Activated T-cell treated with anti-CD3 and anti-CD28 coated beads, Interleukin-2, amount 50 U/mL, for 72 hours (primary cell): ENCODE measurements at regions not wholly inside any gene's neighbourhood (a gene's known extent, or its start where the extent isn't known, plus 50 kb on each side); places are given as distances from the start of the nearest gene placed in this dataset.

Source experiments
- ATAC-seq, 2 donors: fragments of 150-1000 bp; cut with Tn5 transposase; replicated peaks in 1 of 2; 2 replicates each; pipeline ENCODE4 v1.10.0; 2021; ENCODE audit warnings: moderate library complexity in 2 of 2, mild to moderate bottlenecking in 1 of 2
- DNase-seq, 2 donors: peaks; one replicate each; pipeline ENCODE4 v3.0.0; 2021 to 2022; ENCODE audit warnings: mixed read lengths in 1 of 2
- H3K27ac Mint-ChIP-seq: one replicate; pipeline ENCODE4 v1.8.0; 2022; ENCODE audit warnings: mild to moderate bottlenecking, moderate library complexity, mixed read lengths
- H3K27me3 Mint-ChIP-seq: one replicate; pipeline ENCODE4 v1.8.0; 2022; ENCODE audit warnings: low read depth, mixed read lengths
- H3K36me3 Mint-ChIP-seq, 2 donors: one replicate each; pipeline ENCODE4 v1.8.0; 2022; ENCODE audit warnings: mixed read lengths in 2 of 2, mild to moderate bottlenecking in 1 of 2; ENCODE audit not compliant: insufficient read depth in 2 of 2
- H3K4me1 Mint-ChIP-seq: one replicate; pipeline ENCODE4 v1.8.0; 2022; ENCODE audit warnings: low read depth, mixed read lengths
- H3K4me3 Mint-ChIP-seq, 2 donors: one replicate each; pipeline ENCODE4 v1.8.0; 2022; ENCODE audit warnings: mild to moderate bottlenecking in 2 of 2, mixed read lengths in 2 of 2, moderate library complexity in 2 of 2
- H3K9me3 Mint-ChIP-seq, 2 donors: one replicate each; pipeline ENCODE4 v1.8.0; 2022; ENCODE audit warnings: mixed read lengths in 2 of 2

DNA sequence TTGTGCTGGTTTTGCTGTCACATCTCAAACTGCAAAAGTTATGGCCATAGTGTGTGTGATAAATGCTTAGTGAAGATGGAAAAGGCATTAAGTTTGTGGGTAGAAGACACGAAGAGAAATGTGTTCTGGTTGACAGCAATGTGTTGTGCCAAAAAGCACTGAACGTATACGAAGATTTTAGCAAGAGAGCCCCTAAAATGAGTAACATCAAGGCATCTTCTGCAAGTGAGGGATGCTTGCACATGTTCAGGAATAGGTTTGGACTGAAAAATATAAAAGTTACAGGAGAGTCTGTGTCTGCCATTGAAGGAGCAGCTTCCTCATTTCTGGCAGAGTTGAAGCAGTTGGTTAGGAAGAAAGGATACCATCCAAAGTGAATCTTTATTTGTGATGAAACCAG lies 167.1 kb downstream of the ADAMTS15 start:
- Mint-ChIP-seq H3K36me3 (no peaks in the 10 kb centered on the region), H3K4me3 (no peak overlapping the region), H3K9me3 (no peaks in the 10 kb centered on the region), H3K27me3 (peaks cover 8% of the 10 kb centered on the region), H3K27ac (no peak overlapping the region), H3K4me1 (no peaks in the 10 kb centered on the region)
- DNase-seq, result no peak
- no peak for ATAC-seq

DNA sequence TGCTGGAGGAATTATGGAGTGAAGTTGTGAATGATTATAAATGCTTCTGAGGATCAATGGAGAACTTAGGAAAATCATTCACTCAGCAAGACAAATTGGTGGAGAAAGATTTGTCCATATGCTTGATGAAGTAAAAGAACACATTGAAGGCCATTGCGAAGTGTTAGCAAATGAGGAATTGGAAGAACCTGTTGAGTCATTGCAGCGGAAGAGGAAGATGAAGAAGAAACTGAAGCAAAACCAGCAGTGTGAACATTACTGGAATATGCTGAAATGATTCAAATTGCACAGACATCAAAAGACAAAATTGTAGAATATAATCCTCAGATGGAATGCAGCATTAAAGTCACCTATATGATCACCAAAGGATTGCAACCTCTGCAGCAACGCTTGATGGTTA lies 168.1 kb downstream of the ADAMTS15 start:
- DNase-seq (no peak), ATAC-seq (no peak)
- no peak overlapping the region for H3K27ac Mint-ChIP-seq
- H3K27me3 Mint-ChIP-seq, result peaks cover 9% of the 10 kb centered on the region
- H3K9me3 Mint-ChIP-seq, result no peaks in the 10 kb centered on the region
- H3K4me3 Mint-ChIP-seq, result no peak overlapping the region
- no peaks in the 10 kb centered on the region for H3K36me3 Mint-ChIP-seq
- no peaks in the 10 kb centered on the region for H3K4me1 Mint-ChIP-seq

DNA sequence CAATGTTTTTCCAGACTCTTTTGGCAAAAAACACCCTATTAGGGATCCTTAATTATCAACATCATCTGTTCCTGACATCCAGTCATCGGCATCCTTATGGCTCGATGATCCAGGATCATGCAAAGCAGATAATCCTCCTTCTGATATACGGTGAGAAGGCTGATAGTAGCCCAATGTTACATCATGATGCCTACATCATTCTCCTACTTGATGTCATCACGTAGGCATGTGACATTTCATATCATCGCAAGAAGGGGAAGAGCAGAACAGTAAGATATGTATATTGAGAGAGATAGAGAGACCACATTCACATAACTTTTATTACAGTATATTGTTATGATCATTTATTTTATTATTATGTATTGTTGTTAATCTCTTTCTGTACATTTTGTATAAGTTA lies 168.6 kb downstream of the ADAMTS15 start:
- ATAC-seq, result no peak
- Mint-ChIP-seq H3K36me3 (no peaks in the 10 kb centered on the region), H3K27me3 (peaks cover 13% of the 10 kb centered on the region), H3K4me3 (no peak overlapping the region), H3K4me1 (no peaks in the 10 kb centered on the region), H3K27ac (no peak overlapping the region), H3K9me3 (no peaks in the 10 kb centered on the region)
- DNase-seq, result no peak

DNA sequence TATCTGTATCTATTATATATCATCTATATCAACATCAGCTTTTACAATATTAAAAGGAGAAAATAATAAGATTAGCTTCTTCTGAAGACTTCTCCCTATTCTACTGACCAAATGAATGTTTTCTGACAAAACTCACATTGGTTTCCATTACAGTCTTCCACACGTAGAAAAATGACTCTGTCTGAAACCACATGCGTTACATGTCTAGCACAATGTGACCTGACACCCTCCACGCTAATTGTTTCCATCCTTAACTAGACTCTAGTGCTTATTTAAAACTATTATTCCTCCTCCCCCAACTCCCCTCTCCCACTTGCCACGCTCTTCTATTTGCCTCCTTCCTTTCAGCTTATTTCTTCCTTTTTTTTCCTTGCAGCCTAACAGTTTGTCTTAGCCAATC lies 172.1 kb downstream of the ADAMTS15 start:
- ATAC-seq, result no peak
- H3K36me3 Mint-ChIP-seq, result no peaks in the 10 kb centered on the region
- H3K27me3 Mint-ChIP-seq, result peaks cover 32% of the 10 kb centered on the region
- no peaks in the 10 kb centered on the region for H3K4me1 Mint-ChIP-seq
- no peaks in the 10 kb centered on the region for H3K9me3 Mint-ChIP-seq
- no peak overlapping the region for H3K4me3 Mint-ChIP-seq
- DNase-seq, result no peak
- no peak overlapping the region for H3K27ac Mint-ChIP-seq

DNA sequence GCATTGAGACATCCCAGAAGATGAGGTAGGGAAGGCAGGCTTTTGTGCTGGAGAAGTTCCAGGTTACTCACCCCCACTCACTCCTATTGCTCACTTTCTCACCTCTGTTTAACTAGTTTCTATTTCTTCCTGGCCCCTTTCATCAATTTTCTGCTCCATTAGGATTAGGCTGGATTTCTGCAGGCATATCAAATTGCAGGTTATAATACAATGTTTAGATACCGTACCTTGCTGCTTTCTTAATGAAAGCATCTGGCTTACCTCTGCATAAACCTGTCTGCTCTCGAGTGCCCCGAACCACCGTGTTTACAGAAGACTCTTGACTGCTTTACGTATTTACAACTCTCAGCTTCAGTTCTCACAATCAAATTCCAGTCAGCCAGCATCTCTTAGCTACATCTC lies 173.7 kb downstream of the ADAMTS15 start:
- no peaks in the 10 kb centered on the region for H3K4me1 Mint-ChIP-seq
- H3K27me3 Mint-ChIP-seq, result peaks cover 32% of the 10 kb centered on the region
- DNase-seq, result no peak

DNA sequence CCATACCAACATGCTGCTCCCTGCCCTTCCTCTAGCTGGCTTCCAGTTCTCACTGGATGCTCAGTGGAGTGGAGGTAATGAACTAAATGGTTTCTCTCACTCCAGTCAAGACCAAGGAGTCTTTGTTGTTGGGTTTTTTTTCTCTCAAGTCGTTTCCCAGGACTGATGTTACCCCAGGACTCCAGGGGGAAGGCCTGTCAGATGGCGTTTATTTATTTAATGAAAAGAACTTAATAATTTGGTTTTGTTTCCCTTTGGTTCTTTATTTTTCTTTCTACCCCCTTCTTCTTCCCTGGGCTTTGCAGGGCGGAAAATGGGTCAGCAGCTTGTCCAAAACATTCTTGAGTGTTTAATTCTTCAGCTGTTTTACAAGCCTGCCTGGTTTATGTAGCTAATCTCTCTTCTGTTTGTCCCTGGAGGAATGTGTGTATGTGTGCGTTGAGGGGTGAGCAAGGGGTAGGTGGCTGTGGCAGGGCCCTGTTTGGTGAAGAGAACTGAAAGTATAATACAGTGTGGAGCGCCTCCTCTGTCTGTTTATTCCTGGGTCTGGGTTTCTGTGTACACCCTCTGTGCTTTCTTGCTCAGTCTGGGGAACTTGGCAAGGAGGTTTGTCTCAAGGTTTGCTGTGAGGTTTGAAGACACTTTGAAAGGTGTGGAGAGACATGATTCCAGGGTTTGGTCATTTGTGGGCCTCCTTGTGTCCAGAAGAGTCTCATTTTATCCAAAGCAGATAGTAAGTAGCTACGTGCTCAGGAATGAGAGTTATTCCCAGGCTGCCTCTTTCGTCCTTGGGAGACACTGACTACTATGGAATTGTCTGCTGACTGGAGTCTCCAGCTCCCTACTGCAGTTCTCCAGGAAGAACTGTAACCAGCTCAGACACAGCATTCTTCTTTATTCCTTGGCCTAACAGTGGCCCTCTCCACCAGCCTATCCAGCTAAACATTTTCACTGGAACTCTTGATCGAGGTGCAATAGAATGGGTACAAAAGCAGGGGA lies 175.5 kb downstream of the ADAMTS15 start:
- H3K4me3 Mint-ChIP-seq, result no peak overlapping the region
- no peaks in the 10 kb centered on the region for H3K9me3 Mint-ChIP-seq
- H3K27me3 Mint-ChIP-seq, result peaks cover 39% of the 10 kb centered on the region
- no peak for DNase-seq
- H3K4me1 Mint-ChIP-seq, result no peaks in the 10 kb centered on the region
- no peak for ATAC-seq
- no peak overlapping the region for H3K27ac Mint-ChIP-seq
- H3K36me3 Mint-ChIP-seq, result no peaks in the 10 kb centered on the region

More for the DNA sequence above, 173.7 kb downstream of the ADAMTS15 start:
- no peak overlapping the region for H3K27ac Mint-ChIP-seq
- H3K4me3 Mint-ChIP-seq, result no peak overlapping the region
- H3K9me3 Mint-ChIP-seq, result no peaks in the 10 kb centered on the region
- no peaks in the 10 kb centered on the region for H3K36me3 Mint-ChIP-seq
- ATAC-seq, result no peak

DNA sequence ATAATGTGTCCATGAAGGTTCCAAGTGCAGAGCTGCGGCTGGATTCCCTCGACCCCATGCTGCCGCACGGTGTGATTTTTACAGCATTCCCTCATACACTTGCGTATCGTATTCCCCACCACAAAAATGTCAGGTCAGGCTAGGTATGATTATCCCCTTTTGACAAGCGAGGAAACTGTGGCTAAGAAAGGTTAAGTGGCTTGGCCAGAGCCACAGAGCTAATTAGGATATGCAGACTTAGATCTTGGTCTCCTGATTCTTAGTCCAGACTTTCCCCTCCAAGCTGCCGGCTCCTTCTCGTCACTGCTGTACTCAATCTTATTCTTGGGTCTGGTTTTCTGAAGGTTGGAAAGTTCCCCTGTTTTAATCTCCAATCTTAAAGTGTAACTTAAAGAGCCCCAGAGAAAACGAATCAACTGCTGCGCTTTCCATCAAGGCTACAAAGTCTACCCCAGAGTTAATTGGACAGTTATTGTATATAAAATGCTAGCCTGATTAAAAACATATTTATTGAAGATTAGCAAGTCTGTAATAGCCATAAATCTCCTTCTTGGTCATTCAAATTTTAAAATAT lies 176.6 kb downstream of the ADAMTS15 start:
- ATAC-seq, result no peak
- Mint-ChIP-seq H3K9me3 (no peaks in the 10 kb centered on the region), H3K4me3 (no peak overlapping the region), H3K36me3 (no peaks in the 10 kb centered on the region), H3K27ac (no peak overlapping the region), H3K27me3 (peaks cover 32% of the 10 kb centered on the region), H3K4me1 (no peaks in the 10 kb centered on the region)
- no peak for DNase-seq

DNA sequence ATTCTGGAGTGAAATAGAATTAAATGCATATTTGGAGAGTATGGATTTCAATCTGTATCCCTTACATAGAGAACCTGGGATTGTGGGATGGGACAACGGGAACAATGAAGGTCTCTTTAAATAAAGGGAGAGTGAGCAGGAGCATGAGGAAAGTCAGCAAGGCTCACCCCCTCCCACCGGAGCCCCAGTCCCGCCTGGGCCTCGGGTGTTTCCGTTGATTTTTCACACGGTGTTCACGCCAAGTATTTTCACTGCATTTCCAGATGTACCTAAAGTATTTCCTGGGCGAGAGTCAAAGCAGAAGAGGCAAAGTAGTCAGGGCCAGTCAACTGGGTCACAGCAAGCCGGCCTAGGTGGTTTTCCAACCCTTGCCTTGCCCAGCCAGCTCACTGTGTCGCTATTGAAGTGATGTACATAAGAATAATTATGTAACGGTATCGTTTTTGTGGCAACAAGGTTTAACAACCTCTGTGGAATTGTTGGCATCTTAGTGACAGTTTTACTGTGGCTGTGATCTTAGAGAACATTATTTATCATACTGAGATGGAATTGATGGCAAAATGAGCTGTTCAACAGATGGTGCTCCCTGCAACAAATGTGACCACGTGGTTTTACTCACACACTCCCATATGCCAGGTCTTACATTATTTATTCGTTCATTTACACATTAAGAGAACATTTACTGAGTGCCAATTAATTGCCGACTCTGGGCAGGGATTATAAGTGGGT lies 177.3 kb downstream of the ADAMTS15 start:
- no peaks in the 10 kb centered on the region for H3K9me3 Mint-ChIP-seq
- no peak overlapping the region for H3K4me3 Mint-ChIP-seq
- peaks cover 32% of the 10 kb centered on the region for H3K27me3 Mint-ChIP-seq
- H3K27ac Mint-ChIP-seq, result no peak overlapping the region
- H3K4me1 Mint-ChIP-seq, result peaks cover 4% of the 10 kb centered on the region
- H3K36me3 Mint-ChIP-seq, result no peaks in the 10 kb centered on the region
- DNase-seq (no peak), ATAC-seq (no peak)

DNA sequence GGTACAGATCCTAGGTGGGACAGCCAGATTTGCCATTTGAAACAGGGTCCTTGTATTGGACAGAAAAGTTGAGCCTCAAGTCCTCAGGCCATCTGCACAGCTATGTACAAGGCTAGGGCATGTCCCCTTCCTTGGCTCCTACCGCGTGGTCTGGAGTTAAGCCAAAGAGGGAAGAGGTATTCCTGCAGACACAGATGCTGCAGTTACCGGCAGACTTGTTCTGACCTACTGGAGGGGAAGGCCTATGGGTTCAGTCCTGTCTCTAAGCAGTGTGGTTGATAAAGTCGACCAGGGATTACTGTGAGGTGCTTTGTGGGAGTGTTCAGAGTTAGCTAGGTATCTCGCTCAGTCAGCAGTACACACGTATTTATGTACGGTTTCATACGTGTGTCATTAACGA lies 180.6 kb downstream of the ADAMTS15 start:
- no peaks in the 10 kb centered on the region for H3K9me3 Mint-ChIP-seq
- peaks cover 25% of the 10 kb centered on the region for H3K27me3 Mint-ChIP-seq
- ATAC-seq (no peak), DNase-seq (no peak)
- no peak overlapping the region for H3K4me3 Mint-ChIP-seq
- peaks cover 9% of the 10 kb centered on the region for H3K4me1 Mint-ChIP-seq
- no peak overlapping the region for H3K27ac Mint-ChIP-seq
- H3K36me3 Mint-ChIP-seq, result no peaks in the 10 kb centered on the region

DNA sequence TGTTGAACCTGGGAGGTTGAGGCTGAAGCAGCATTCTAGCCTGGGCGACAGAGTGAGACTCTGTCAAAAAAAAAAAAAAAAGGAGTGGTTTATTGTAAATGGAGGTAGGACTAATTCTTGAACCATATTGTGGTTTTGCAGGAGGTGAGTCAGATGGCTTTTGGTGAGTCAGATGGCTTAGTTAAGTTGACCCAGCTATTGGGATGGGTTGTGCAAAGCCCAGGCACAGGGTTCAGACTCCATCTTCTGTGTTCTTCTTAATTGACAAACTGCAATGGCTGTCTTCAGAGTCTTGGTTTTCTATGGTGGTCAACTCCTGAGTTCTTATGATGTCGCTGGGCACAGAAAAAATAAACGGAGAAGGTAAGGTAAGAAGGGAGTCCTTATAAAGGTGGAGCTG lies 182.7 kb downstream of the ADAMTS15 start:
- Mint-ChIP-seq H3K4me3 (no peak overlapping the region), H3K4me1 (peaks cover 17% of the 10 kb centered on the region), H3K27ac (peak overlapping the region; percentile 80), H3K27me3 (peaks cover 24% of the 10 kb centered on the region), H3K36me3 (no peaks in the 10 kb centered on the region), H3K9me3 (no peaks in the 10 kb centered on the region)
- DNase-seq (peak; percentile 37 to 40), ATAC-seq (peak; percentile 95)

DNA sequence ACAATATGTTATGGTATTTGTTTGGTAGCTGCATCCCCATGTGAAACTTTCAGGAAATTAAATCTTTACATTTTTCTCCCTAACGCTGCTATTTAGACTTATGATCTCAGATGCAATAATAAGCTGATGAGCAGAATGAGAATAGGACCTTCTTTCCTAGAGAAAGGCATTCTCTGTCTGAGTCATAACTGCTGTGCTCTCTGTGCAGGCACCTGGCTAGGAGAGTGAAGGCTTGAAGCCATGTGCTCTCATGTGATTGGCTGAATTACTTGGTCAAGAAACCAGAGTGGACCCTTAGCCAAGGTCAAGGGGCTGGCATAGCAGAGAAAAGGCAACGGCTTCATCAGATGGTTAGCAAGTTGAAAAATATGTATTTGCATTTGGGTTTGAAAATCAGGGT lies 185.0 kb downstream of the ADAMTS15 start:
- Mint-ChIP-seq H3K36me3 (no peaks in the 10 kb centered on the region), H3K27me3 (peaks cover 17% of the 10 kb centered on the region), H3K4me1 (peaks cover 23% of the 10 kb centered on the region), H3K27ac (no peak overlapping the region), H3K4me3 (no peak overlapping the region), H3K9me3 (no peaks in the 10 kb centered on the region)
- no peak for DNase-seq
- ATAC-seq, result no peak

DNA sequence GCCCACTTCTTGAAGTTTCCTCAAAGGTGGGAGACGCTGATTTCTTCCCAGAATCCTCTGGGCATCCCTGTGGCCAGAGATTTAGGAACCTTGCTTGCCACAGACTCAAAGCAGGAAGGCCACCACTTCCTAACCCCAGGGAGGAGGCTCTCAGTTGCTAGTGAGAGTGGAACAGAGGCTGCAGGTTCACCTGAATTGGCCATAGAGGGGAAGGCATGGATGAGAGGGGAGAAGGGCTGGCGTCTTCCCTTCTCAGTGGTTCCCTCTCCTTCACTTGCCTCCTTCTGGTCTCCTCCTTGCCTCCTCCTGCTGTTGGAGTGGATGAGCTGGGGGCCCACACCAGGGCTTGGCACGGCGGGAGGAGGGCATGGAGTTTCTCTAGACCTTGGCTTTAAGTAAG lies 185.7 kb downstream of the ADAMTS15 start:
- no peaks in the 10 kb centered on the region for H3K36me3 Mint-ChIP-seq
- DNase-seq, result no peak
- H3K4me1 Mint-ChIP-seq, result peaks cover 23% of the 10 kb centered on the region
- H3K9me3 Mint-ChIP-seq, result no peaks in the 10 kb centered on the region
- H3K4me3 Mint-ChIP-seq, result no peak overlapping the region
- peaks cover 17% of the 10 kb centered on the region for H3K27me3 Mint-ChIP-seq
- no peak for ATAC-seq
- H3K27ac Mint-ChIP-seq, result no peak overlapping the region

DNA sequence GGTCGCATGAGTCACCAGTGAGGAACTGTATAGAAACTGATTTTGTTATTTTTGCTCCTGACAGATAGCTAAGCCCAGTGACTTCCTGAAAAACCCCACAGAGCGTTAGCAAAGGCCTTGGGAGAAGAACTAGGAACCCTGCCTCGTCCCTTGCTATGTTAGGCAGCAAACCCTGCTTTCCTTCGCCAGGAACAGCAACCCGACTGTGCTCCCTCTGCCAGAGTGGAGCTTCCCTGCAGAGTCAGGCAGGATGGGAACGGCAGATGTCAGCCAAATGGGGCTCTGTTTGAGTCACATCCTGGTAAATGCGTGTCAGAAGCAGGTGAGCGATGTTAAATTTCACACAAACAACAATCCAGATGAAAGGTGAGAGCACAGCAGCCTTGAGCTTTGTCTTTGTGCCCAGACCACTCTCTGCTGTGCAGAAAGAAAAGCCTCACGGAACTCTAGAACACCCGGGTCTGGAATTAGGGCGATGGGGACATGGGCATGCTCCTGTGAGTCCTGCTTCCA lies 186.6 kb downstream of the ADAMTS15 start:
- peaks cover 23% of the 10 kb centered on the region for H3K4me1 Mint-ChIP-seq
- peaks cover 17% of the 10 kb centered on the region for H3K27me3 Mint-ChIP-seq
- peak overlapping the region in 1 of 2 donors; percentile 52 for H3K4me3 Mint-ChIP-seq
- no peaks in the 10 kb centered on the region for H3K9me3 Mint-ChIP-seq
- DNase-seq, result peak; percentile 14 to 34
- ATAC-seq, result peak; percentile 26 to 29
- H3K27ac Mint-ChIP-seq, result no peak overlapping the region
- H3K36me3 Mint-ChIP-seq, result no peaks in the 10 kb centered on the region
